ENCODE measurements at regions not wholly inside any gene's neighbourhood (a gene's known extent, or its start where the extent isn't known, plus 50 kb on each side); places are given as distances from the start of the nearest gene placed in this dataset.
"Not testable (repeated sequence)": the region's sequence is repeated elsewhere in the genome, so short reads cannot be mapped to it uniquely, and the experiment has no call there.

DNA sequence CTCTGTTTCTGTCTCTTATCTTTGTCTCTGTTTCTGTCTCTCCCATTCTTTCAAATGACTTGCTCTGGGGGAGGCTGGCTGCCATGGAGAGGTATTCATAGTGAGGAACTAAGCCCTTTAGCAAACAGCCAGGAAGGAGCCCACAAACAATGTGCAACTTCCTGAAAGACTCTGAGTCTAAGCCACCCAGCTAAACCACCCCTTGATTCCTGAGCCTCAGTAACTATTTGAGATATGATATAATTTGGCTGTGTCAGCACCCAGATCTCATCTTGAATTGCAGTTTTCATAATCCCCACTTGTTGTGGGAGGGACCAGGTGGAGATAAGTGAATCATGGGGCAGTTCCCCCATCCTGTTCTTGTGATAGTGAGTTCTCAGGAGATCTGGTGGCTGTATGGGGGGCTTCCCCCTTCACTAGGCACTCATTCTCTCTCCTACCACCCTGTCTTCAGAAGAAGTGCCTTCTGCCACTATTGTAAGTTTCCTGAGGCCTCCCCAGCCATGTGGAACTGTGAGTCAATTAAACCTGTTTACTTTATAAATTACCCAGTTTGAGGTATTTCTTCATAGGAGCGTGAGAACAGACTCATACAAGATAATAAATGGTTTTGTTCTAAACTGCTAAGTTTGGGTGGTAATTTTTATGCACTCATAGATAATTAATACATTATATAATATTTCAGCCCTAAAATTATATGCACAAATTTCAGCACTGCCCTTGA, 121.2 kb upstream of the FOXP2 start:
- Mint-ChIP-seq H3K36me3 (ENCODE audit: low read depth) (no peaks in the 10 kb centered on the region), H3K27me3 (no peaks in the 10 kb centered on the region), H3K9me3 (no peaks in the 10 kb centered on the region), H3K4me1 (no peaks in the 10 kb centered on the region), H3K4me3 (no peak overlapping the region), H3K27ac (no peak overlapping the region)
- no peak for DNase-seq
- TF ChIP-seq, protein P1, sequence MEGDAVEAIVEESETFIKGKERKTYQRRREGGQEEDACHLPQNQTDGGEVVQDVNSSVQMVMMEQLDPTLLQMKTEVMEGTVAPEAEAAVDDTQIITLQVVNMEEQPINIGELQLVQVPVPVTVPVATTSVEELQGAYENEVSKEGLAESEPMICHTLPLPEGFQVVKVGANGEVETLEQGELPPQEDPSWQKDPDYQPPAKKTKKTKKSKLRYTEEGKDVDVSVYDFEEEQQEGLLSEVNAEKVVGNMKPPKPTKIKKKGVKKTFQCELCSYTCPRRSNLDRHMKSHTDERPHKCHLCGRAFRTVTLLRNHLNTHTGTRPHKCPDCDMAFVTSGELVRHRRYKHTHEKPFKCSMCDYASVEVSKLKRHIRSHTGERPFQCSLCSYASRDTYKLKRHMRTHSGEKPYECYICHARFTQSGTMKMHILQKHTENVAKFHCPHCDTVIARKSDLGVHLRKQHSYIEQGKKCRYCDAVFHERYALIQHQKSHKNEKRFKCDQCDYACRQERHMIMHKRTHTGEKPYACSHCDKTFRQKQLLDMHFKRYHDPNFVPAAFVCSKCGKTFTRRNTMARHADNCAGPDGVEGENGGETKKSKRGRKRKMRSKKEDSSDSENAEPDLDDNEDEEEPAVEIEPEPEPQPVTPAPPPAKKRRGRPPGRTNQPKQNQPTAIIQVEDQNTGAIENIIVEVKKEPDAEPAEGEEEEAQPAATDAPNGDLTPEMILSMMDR (IDR thresholded peaks at IDR 0.05), result no peak
- CTCF ChIA-PET, result no interaction called here
- no peak for ATAC-seq (ENCODE audit: low read depth)
- POLR2A ChIA-PET, result no interaction called here
- intact Hi-C loops (cut with micrococcal nuclease), result no loop called here

DNA sequence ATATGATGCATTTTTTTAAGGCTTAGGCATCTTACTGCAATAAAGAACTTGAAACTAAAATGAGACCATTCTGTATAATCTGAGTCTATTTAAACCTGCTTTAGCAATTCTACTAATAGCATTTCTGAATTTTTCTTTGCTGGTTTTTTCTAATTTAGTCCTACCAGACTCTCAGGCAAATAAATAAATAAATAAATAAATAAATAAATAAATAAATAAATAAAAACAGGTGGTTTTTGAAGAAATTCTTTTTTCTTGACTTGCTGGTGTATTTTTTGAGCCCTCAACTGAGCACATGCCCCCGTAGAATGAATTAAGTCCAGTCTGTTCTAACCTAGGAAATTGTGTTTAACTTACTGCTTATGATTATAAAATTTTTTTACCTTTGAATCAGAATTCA, 134.7 kb upstream of the FOXP2 start:
- CTCF ChIA-PET, result no interaction called here
- ATAC-seq (ENCODE audit: low read depth), result no peak
- TF ChIP-seq, protein P1 (IDR thresholded peaks at IDR 0.05), result no peak

DNA sequence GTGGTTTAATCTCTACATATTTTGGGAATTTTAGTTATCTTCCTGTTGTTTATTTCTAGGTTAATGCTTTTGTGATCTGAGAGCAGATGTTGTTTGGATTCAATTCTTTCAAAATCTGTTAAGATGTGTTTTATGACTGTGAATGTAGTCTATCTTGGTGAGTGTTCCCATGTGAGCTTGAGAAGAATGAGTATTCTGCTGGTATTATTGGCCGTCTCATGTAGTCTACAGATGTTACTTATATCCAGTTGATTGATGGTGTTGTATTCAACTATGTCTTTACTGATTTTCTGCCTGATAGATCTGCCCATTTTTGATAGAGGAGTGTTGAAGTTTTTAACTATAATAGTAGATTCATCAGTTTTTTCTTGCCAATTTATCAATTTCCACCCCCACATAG, 141.4 kb upstream of the FOXP2 start:
- no peak for DNase-seq

More for the DNA sequence above, 134.7 kb upstream of the FOXP2 start:
- Mint-ChIP-seq H3K4me1 (no peaks in the 10 kb centered on the region), H3K4me3 (no peak overlapping the region), H3K9me3 (no peaks in the 10 kb centered on the region), H3K27me3 (no peaks in the 10 kb centered on the region), H3K36me3 (ENCODE audit: low read depth) (no peaks in the 10 kb centered on the region), H3K27ac (no peak overlapping the region)
- DNase-seq, result no peak
- POLR2A ChIA-PET, result no interaction called here
- intact Hi-C loops (cut with micrococcal nuclease), result no loop called here

DNA sequence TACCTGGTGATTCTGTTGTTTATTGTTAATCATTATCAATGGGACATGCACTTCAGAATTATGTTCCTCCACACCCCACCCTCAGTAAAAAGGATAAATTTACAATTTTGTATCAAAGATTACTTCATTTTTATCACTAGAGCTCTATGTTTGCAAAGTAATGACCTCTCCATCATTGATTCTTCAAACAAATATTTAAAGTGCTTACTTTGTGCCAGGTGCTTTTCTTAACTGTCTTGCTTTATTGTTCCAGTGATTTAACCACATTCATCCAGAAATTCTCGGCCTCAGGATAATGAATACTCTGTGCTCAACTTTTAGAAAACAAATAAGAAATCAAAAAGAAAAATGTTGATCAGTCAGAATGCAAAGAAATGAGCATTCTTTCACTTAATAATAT, 144.9 kb upstream of the FOXP2 start:
- TF ChIP-seq, protein P1 (IDR thresholded peaks at IDR 0.05), result no peak
- Mint-ChIP-seq H3K9me3 (peaks cover 2% of the 10 kb centered on the region), H3K27ac (no peak overlapping the region), H3K4me1 (no peaks in the 10 kb centered on the region), H3K4me3 (no peak overlapping the region), H3K27me3 (no peaks in the 10 kb centered on the region), H3K36me3 (ENCODE audit: low read depth) (no peaks in the 10 kb centered on the region)
- DNase-seq, result no peak
- ChIA-PET CTCF (no interaction called here), POLR2A (no interaction called here)
- ATAC-seq (ENCODE audit: low read depth), result no peak
- intact Hi-C loops (cut with micrococcal nuclease), result no loop called here

More for the DNA sequence above, 141.4 kb upstream of the FOXP2 start:
- ATAC-seq (ENCODE audit: low read depth), result no peak
- Mint-ChIP-seq H3K36me3 (ENCODE audit: low read depth) (no peaks in the 10 kb centered on the region), H3K9me3 (no peaks in the 10 kb centered on the region), H3K4me3 (no peak overlapping the region), H3K4me1 (no peaks in the 10 kb centered on the region), H3K27ac (no peak overlapping the region), H3K27me3 (no peaks in the 10 kb centered on the region)
- CTCF ChIA-PET, result no interaction called here
- intact Hi-C loops (cut with micrococcal nuclease), result no loop called here
- POLR2A ChIA-PET, result no interaction called here
- TF ChIP-seq, protein P1 (IDR thresholded peaks at IDR 0.05), result no peak

DNA sequence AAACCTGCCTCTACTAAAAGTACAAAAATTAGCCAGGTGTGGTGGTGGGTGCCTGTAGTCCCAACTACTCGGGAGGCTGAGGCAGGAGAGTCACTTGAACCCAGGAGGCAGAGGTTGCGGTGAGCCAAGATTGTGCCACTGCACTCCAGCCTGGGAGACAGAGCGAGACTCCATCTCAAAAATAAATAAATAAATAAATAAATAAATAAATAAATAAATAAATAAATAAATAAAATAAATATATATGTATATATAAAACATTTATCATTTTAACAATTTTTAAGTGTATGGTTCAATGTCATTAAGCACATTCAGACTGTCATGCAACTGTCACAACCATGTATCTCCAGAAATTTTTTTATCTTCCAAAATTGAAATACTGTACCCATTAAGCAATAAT, 147.1 kb upstream of the FOXP2 start:
- DNase-seq; H3K27ac Mint-ChIP-seq; H3K4me3 Mint-ChIP-seq; H3K36me3 Mint-ChIP-seq (ENCODE audit: low read depth); CTCF ChIA-PET; intact Hi-C loops (cut with micrococcal nuclease); H3K4me1 Mint-ChIP-seq; ATAC-seq (ENCODE audit: low read depth); H3K27me3 Mint-ChIP-seq; H3K9me3 Mint-ChIP-seq; POLR2A ChIA-PET: not testable (repeated sequence)

DNA sequence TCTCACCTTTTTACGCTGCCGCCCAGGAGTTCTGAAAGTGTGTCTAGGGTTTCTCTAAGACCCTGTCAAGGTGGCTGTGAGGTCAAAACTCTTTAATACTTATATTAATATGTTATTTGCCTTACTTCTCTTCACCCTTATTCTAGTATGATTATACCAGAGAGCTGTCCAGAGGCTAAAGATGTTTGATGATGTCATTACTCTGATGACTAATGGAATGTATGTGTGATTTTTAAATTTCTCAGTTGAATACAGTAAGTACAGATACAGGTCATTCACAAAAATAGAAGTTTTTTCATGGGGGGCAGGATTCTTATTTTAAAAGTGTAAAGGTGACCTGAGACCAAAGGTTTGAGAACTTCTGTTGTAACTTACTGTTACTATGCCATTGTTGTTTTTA, 150.6 kb upstream of the FOXP2 start:
- H3K27me3 Mint-ChIP-seq, result no peaks in the 10 kb centered on the region
- no peak overlapping the region for H3K27ac Mint-ChIP-seq
- H3K36me3 Mint-ChIP-seq (ENCODE audit: low read depth), result no peaks in the 10 kb centered on the region
- intact Hi-C loops (cut with micrococcal nuclease), result no loop called here
- DNase-seq, result no peak
- H3K4me3 Mint-ChIP-seq, result no peak overlapping the region
- TF ChIP-seq, protein P1 (IDR thresholded peaks at IDR 0.05), result no peak
- ChIA-PET POLR2A (no interaction called here), CTCF (no interaction called here)
- peaks cover 2% of the 10 kb centered on the region for H3K9me3 Mint-ChIP-seq
- H3K4me1 Mint-ChIP-seq, result no peaks in the 10 kb centered on the region
- no peak for ATAC-seq (ENCODE audit: low read depth)
